Germinal center (tissue), 1 donor: ENCODE measurements at regions not wholly inside any gene's neighbourhood (a gene's known extent, or its start where the extent isn't known, plus 50 kb on each side); places are given as distances from the start of the nearest gene placed in this dataset.

Experiments used
- DNase-seq: peaks from one replicate; pipeline ENCODE4 v3.0.0; 2012; ENCODE audit warnings: mixed read lengths, low spot score

DNA sequence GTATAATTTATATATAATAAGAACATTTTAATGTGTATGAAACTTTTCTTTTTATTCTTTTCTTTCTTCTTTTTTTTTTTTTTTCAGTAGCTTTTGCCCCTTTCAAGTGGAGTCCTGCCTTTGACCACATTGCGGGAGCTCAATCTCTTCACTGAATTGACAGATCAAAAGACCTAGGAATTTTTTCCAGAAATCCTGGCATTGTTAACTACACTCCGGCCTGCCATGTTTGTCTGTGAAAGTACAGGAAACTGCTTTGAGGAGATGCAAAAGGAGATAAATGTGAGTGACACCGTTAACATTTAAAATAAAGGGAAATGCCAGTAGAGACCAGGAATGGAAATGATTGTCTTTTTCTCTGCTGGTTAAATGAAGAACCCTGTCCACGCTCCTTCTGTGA is 159.3 kb upstream of the VCX3A start:
- DNase-seq = no peak

GRCh38 chrX:6693051-6693450 is 158.1 kb upstream of the VCX3A start:
- no peak for DNase-seq

GRCh38 chrX:6685489-6685888 is 150.6 kb upstream of the VCX3A start:
- no peak for DNase-seq

- no peak for DNase-seq
Observed at GRCh38 chrX:6683353-6683752, 148.4 kb upstream of the VCX3A start.

GRCh38 chrX:6681521-6682145 is 146.7 kb upstream of the VCX3A start:
- DNase-seq = no peak

DNA sequence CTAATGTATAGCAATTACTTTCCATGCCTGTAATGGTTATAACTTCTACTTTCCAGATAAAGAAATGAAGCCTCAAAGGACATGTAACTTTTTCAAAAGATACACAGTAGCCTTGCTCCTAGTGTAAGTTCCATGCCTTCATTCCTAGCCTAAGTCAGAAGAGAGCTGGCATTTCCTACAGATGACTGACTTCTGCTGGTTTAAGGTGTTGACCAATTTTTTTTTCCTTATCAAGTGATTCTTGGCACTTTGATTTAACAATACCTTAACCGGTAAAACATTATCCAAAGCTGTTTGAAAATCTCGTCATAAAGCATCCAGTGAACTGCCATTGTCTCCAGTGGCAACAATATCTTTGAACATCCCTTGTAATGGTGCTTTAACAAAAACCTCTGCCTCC is 145.1 kb upstream of the VCX3A start:
- no peak for DNase-seq

DNA sequence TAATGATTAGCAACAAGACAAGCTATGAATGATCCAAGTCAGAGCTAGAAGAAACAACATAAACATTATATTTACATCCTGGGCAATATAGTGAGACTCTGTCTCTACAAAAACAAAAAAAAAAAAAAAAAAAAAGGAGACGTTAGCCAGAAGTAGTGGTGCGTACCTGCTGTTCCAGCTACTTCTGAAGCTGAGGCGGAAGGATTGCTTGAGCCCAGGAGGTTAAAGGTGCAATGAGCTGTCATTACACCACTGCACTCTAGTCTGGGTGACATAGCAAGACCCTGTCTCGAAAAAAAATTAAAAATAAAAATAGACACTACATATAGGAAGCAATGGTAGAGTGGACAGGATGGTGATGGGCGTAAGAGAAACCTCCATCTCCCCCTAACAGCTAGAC is 144.6 kb upstream of the VCX3A start:
- DNase-seq = no peak

- no peak for DNase-seq
Observed at GRCh38 chrX:6678313-6678712, 143.4 kb upstream of the VCX3A start.

DNA sequence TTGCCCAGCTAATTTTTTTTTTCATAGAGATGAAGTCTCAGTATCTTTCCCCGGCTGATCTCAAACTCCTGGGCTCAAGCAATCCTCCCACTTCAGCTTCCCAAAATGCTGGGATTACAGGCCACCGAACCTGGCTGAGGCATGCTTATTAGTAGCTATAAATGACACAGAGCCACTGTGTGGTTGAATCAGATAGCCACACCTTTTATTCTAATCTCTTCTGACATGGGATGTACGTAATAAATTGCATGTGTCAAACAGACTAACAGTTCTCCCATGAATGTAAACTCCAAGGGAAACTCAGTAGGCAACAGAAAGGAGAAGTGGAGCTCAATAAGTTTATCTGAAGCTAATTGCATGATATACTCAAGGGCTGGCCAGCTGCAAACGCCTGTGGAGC is 139.8 kb upstream of the VCX3A start:
- no peak for DNase-seq

- DNase-seq = no peak
Observed at GRCh38 chrX:6667048-6667768, 132.3 kb upstream of the VCX3A start.

DNA sequence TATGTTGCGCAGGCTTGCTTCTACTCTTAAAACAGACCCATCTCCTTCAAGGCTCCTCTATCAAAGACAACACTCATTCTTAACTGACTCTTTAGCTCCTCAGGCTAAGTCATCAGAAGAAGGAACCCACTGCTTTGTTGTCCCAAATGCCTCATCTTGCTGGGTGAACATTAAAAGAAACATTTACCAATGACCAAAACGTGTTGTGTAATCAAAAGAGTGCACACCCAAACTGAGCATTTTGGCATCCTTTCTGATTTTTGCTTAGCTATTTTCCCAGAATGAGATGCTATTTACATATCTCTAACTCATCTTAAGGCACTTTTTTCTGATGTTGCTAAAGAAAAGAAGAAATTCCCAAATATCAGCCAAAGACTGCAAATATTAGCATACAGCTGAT is 131.7 kb upstream of the VCX3A start:
- DNase-seq = no peak

GRCh38 chrX:6661736-6662135 is 126.8 kb upstream of the VCX3A start:
- DNase-seq = no peak

DNA sequence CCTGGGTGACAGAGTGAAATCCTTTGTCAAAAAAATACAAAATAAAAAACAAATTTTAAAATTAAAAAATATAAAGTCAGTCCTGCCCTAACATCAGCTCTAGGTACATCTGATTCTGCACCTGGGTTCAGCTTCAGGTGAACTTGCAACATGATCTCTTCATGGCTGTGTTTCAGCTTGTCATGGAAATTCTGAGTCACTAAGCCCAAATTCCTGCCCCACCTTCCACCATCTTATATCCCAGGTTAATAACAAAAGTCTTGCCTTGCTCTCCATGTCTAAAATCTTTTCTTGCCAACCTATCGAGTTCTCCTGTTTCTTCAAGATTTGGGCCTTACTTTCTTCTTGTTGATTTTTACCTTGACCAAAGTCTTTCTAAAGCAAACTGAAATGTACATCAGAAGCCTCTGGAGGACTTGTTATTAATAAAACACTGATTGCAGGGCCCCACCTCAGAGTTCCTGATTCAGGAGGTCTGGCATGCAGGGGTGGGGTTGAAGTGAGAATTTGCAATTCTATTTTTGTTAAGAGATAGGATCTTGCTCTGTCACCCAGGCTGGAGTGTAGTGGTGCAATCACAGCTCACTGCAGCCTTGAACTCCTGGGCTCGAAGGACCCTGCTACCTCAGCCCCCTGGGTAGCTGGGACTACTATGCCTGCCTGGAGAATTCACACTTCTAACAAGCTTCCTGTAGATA is 125.8 kb upstream of the VCX3A start:
- no peak for DNase-seq

- DNase-seq = no peak
Observed at GRCh38 chrX:6645216-6645615, 110.3 kb upstream of the VCX3A start.

DNA sequence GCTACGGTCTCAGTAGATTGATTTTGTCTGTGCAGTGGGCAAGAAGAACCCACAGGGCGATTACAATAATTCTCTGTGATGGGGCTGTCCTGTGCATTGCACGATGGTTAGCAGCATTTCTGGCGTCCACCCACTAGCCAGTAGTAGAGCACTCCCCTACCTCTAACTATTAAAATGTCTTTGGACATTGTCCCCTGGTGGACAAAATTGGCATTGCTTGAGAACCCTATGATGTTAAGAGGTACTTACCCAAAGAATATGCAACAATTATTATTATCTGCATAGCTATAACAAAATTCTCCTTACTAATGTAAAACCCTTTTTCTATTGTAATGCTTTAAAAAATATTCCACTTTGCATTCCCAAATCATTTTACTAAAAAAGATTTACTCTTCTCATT is 109.5 kb upstream of the VCX3A start:
- peak; percentile 2 for DNase-seq

DNA sequence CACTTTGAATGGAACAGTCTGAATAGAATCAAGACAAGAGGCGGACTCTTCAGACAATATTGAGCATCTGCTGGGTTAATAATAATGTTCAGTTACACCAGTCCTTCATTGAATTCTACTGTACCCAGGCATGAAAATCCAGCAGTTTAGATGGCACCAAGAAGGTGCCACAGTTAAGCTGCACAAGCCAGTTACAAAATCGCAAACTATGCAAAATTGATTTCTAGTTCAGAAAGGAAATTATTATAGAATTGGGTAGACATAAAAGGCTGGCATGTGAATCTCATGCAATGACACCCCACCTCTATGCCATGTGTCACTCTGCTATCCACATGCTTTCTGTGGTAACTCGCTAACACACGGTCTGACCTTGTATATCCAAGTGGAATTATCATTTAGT is 105.8 kb upstream of the VCX3A start:
- DNase-seq = no peak

DNA sequence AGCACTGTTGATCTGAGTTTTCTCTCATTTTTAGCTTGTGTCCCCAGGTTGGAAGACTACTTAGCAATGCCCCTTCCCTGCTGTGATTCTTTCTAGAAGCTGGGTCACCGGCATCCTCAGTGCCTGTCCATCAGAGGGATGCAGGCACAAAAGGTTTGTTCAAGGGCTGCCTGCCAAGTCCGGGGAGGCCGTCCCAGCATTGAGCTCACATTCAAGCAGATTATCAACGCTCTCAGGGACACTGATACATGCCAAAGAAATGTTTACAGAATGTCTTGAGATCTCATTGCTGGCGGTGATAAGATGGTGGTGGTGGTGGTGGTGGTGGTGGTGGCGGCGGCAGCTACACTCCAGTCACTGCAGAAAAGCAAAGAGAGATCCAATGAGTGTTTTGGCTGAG is 79.6 kb upstream of the VCX3A start:
- DNase-seq = no peak

DNA sequence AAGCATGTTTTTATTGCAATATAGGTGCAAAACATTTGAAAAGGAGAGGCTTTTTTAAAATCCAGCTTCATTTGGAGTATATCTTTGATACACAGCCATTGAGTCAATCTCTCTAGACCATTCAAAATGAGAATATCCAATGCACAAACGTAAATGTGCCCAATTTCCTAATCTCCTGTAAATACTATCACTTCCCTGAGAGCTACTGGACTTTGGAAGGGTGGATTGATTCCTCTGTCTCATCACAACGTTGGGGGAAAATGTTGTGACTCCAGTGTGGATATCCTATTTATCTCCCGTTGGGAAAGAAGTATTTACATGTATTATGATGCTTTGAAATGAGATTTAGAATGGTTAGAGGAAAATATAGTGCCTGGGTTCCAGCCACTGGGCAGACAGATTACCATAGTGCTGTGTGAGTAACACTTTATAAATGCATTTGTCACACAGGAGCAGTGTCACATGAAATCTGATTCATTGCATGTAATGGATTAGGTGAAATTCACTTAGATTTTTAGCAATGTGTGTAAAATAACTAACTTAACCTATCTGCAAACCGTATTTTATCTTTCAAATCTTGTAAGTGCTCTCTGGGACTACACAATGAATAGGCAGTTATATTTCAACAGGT is 64.4 kb upstream of the VCX3A start:
- DNase-seq = no peak
